ENCODE measurements at regions not wholly inside any gene's neighbourhood (a gene's known extent, or its start where the extent isn't known, plus 50 kb on each side); places are given as distances from the start of the nearest gene placed in this dataset.

DNA sequence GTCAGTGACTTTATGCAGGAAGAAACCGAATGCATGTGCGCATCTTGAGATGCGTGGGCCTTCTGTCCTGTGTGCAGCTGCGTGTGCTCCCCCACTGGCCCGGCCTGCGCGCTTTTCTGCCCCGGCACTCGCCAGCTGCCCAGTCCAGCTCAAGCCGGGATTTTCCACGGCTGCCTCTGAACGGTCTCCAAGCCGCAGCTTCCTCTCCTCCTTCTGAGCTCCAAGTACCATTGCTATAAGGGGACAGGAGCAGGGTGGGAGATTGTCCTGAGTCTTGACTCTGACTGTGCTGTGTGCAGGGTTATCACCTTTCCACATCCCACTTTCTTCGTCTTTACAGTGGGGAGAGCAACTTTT, 302.8 kb downstream of the THBS2 start:
- Mint-ChIP-seq H3K9me3 (no peaks in the 10 kb centered on the region), H3K36me3 (ENCODE audit: insufficient read depth) (no peaks in the 10 kb centered on the region), H3K27me3 (peaks cover 9% of the 10 kb centered on the region), H3K4me3 (no peak overlapping the region), H3K4me1 (peaks cover 5% of the 10 kb centered on the region), H3K27ac (ENCODE audit: low read depth) (no peak overlapping the region)
- ATAC-seq (replicated peaks; ENCODE audit: extremely low read depth, poor library complexity, severe bottlenecking), result no peak
- no peak for DNase-seq (ENCODE audit: low spot score in 2 of 2)

DNA sequence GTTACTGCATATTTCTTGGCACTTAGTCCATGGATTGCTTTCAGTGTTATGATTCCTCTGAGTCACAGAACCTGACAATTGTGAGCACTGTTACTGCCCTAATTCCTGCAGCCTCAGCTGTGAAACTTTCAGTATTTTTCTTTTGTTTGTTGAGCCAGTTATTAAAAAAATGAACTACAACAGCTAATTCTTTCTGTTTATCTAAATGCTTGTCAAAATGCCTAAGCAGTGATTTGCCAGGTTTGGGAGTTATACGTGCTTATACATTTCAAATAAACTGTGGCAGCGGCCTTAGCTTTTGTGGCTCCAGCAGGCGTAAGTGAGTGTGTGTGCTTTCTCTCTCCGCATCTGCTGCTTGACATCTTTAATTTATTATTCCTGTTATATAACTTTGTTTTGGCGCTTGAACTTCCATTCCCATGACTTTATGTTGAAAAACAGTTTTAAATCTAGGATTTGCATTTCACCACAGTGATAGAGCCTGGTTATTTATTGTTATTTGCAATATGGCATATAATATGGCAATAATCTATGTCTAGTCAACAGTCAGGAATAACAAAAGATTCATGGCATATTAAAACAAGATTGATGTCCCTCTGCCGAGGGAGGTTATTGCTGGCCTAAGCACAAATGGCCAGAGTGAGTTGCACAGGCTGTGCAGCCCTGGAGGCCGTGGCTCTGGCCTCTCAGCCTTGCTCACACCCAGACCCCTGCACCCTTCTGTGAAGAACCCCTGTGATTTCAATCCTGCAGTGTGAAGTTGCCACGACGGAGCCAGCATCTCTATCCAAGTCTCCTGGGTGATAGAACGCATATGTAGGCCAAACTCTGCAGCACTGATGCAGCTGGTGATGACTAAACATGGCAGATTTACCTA, 303.4 kb downstream of the THBS2 start:
- no peak for DNase-seq (ENCODE audit: low spot score in 2 of 2)
- H3K27me3 Mint-ChIP-seq, result peaks cover 6% of the 10 kb centered on the region
- no peak for ATAC-seq (replicated peaks; ENCODE audit: extremely low read depth, poor library complexity, severe bottlenecking)
- H3K36me3 Mint-ChIP-seq (ENCODE audit: insufficient read depth), result no peaks in the 10 kb centered on the region
- peaks cover 7% of the 10 kb centered on the region for H3K4me1 Mint-ChIP-seq
- H3K27ac Mint-ChIP-seq (ENCODE audit: low read depth), result no peak overlapping the region
- no peaks in the 10 kb centered on the region for H3K9me3 Mint-ChIP-seq
- H3K4me3 Mint-ChIP-seq, result no peak overlapping the region

DNA sequence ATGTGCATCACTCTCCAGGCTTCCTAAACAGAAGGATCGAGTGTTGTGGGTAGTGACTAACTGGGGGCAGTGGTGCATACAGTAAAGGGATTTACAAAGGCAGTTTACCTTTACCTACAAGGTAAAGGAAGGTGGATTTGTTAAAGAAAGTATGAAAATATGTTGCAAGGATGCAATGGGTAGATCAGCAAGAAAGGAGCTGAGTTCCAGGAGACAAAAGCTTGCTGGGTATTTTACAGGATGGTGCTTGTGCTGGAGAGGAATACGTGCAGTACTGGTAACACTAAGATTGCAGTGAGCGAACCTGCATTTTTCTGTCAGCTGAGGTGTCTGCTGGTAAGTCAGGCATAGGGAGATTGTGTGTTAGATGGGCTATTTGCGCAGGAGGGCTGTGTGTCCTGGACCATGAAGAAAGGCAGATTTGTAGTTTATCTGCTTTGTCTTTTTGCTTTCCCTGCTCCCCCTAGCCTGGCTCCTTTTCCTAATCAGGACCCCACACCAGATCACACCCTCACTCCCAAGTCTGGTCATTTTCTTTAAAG, 304.6 kb downstream of the THBS2 start:
- Mint-ChIP-seq H3K4me1 (peaks cover 7% of the 10 kb centered on the region), H3K27ac (ENCODE audit: low read depth) (no peak overlapping the region), H3K4me3 (no peak overlapping the region), H3K36me3 (ENCODE audit: insufficient read depth) (no peaks in the 10 kb centered on the region), H3K27me3 (no peaks in the 10 kb centered on the region), H3K9me3 (no peaks in the 10 kb centered on the region)
- DNase-seq (ENCODE audit: low spot score in 2 of 2) (no peak), ATAC-seq (replicated peaks; ENCODE audit: extremely low read depth, poor library complexity, severe bottlenecking) (no peak)

DNA sequence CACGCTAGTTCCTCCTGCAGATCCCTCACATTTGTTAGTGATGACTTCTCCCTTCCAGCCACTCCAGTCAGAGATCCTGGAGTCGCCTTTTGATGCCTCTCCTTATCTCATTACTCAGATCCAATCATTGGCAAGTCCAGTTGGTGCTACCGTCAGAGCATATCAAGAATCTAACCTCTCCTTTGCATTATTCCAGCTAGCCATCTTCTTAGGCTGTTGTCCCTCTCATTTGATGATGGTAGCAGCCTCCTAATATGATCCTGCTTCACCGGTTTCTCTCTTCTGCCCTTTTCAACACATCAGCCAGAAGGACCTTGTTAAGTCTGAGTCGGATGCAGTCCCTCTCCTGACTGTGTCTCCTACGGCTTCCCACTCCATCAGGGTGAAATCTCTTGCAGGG, 305.6 kb downstream of the THBS2 start:
- peaks cover 7% of the 10 kb centered on the region for H3K4me1 Mint-ChIP-seq
- H3K4me3 Mint-ChIP-seq, result no peak overlapping the region
- DNase-seq (ENCODE audit: low spot score in 2 of 2) (no peak), ATAC-seq (replicated peaks; ENCODE audit: extremely low read depth, poor library complexity, severe bottlenecking) (no peak)
- H3K9me3 Mint-ChIP-seq, result no peaks in the 10 kb centered on the region
- no peak overlapping the region for H3K27ac Mint-ChIP-seq (ENCODE audit: low read depth)
- no peaks in the 10 kb centered on the region for H3K36me3 Mint-ChIP-seq (ENCODE audit: insufficient read depth)
- H3K27me3 Mint-ChIP-seq, result no peaks in the 10 kb centered on the region

DNA sequence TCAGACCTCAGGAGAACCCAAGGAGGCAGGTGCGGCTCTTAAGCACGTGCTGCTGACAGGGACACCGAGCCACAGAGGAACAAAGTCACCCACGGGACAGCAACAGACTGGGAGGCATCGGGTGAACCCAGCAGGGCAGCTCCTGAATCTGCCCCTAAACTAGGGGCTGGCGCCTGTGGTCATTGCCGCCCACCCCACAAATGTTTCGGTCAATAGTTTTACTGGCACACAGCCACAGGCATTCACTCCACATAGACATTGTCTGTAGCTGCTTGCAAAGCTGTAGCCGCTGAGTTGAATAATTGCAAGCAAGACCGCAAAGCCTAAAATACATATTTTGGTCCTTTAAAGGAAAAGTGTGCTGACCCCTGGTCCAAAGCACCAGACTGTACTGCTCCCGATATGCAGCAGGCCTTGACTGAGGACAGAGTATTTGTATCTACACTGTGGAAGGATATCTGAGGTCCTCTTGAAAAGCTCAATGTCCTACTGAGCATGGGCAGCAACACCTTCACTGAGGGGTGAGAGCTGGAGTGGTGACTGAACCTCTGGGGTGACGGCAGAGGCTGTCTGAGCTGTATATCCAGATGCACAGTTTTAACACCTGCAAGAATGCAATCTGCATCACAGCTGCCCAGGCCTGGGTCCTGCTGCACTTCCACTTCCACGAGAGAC, 310.3 kb downstream of the THBS2 start:
- Mint-ChIP-seq H3K27me3 (peaks cover 22% of the 10 kb centered on the region), H3K36me3 (ENCODE audit: insufficient read depth) (no peaks in the 10 kb centered on the region), H3K4me3 (no peak overlapping the region), H3K9me3 (no peaks in the 10 kb centered on the region), H3K27ac (ENCODE audit: low read depth) (no peak overlapping the region), H3K4me1 (peaks cover 7% of the 10 kb centered on the region)
- ATAC-seq (replicated peaks; ENCODE audit: extremely low read depth, poor library complexity, severe bottlenecking) (no peak), DNase-seq (ENCODE audit: low spot score in 2 of 2) (no peak)

DNA sequence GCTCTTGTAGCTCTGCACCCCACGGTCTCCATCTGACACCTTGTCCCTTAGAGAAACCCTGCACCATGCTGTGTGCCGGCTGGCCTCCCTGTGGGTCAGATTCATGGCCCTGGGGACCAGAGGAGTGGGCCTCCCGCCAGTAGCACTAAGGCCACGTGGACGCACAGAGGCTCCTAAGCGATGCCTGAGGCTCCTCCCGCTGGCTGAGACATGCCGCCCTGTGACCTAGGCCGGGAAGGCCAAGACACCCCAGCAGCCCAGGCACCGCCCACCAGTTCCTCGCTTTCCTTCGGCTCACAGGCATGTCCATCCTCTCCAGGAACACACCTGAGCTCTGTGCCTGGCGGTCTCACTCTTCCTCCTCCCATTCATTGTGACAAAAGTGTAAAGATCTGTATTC, 311.0 kb downstream of the THBS2 start:
- DNase-seq (ENCODE audit: low spot score in 2 of 2) (no peak), ATAC-seq (replicated peaks; ENCODE audit: extremely low read depth, poor library complexity, severe bottlenecking) (no peak)
- Mint-ChIP-seq H3K27me3 (peaks cover 22% of the 10 kb centered on the region), H3K4me3 (no peak overlapping the region), H3K9me3 (no peaks in the 10 kb centered on the region), H3K27ac (ENCODE audit: low read depth) (no peak overlapping the region), H3K4me1 (peaks cover 7% of the 10 kb centered on the region), H3K36me3 (ENCODE audit: insufficient read depth) (no peaks in the 10 kb centered on the region)

DNA sequence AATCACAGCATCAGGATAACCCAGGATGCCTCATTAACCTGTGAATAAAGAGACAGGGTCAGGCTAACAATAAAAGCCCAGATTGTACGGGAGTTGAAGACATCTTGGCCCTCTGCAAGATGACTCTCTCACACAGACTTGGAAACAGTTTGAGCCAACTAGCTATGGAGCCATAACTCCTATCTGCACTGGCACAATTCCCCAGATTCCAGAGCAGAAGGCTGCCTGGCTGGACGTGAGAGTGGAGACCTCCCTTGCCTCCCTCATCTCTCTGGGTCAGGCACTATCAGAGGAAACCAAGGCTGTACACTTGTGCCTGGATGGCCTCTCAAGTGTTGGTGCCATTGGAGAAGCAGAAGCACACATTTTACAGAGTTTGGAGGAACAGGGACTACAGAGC, 312.6 kb downstream of the THBS2 start:
- Mint-ChIP-seq H3K9me3 (no peaks in the 10 kb centered on the region), H3K27ac (ENCODE audit: low read depth) (no peak overlapping the region), H3K4me1 (peaks cover 4% of the 10 kb centered on the region), H3K4me3 (no peak overlapping the region), H3K27me3 (peaks cover 22% of the 10 kb centered on the region), H3K36me3 (ENCODE audit: insufficient read depth) (no peaks in the 10 kb centered on the region)
- ATAC-seq (replicated peaks; ENCODE audit: extremely low read depth, poor library complexity, severe bottlenecking) (no peak), DNase-seq (ENCODE audit: low spot score in 2 of 2) (no peak)

DNA sequence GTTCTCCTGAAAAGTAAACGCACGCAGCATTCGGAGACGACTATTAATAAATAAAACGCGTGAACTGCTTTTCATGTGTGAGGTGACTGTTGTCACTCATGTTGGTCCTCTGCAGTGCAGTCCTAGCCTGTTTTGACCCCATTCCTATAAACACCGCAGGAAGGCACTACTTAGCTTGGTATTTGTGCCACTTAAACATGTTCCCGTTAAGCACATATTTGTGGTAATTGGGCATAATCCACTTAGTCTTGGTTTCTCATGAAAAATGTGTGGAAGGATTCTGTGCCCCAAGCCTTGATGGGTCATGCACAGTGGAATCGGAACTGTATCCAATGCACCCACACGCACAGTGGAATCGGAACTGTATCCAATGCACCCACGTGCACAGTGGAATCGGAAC, 313.9 kb downstream of the THBS2 start:
- Mint-ChIP-seq H3K36me3 (ENCODE audit: insufficient read depth) (no peaks in the 10 kb centered on the region), H3K4me3 (no peak overlapping the region), H3K9me3 (no peaks in the 10 kb centered on the region), H3K27me3 (peaks cover 22% of the 10 kb centered on the region), H3K4me1 (no peaks in the 10 kb centered on the region), H3K27ac (ENCODE audit: low read depth) (no peak overlapping the region)
- DNase-seq (ENCODE audit: low spot score in 2 of 2) (no peak), ATAC-seq (replicated peaks; ENCODE audit: extremely low read depth, poor library complexity, severe bottlenecking) (no peak)

DNA sequence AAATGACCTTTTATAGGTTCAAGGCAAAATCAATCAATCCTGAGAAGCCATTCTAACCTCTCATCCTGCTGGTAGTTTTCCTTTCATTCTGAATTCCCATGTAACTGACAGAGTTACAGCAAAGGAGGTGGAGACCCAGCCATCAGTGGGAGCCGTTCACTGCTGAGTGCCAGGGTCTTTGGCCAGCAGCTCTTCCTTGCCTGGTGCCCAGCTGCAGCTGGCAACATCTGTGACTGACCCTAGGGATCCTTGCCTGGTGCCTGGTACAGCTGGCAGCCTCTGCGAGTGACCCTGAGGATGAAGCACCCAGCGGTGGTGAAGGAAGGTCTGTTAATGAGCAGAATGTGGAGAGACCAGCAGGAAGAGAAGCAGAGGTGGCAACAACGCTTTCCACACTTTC, 314.6 kb downstream of the THBS2 start:
- Mint-ChIP-seq H3K27me3 (peaks cover 22% of the 10 kb centered on the region), H3K36me3 (ENCODE audit: insufficient read depth) (no peaks in the 10 kb centered on the region), H3K9me3 (no peaks in the 10 kb centered on the region), H3K27ac (ENCODE audit: low read depth) (no peak overlapping the region), H3K4me1 (no peaks in the 10 kb centered on the region), H3K4me3 (no peak overlapping the region)
- no peak for DNase-seq (ENCODE audit: low spot score in 2 of 2)
- ATAC-seq (replicated peaks; ENCODE audit: extremely low read depth, poor library complexity, severe bottlenecking), result no peak

DNA sequence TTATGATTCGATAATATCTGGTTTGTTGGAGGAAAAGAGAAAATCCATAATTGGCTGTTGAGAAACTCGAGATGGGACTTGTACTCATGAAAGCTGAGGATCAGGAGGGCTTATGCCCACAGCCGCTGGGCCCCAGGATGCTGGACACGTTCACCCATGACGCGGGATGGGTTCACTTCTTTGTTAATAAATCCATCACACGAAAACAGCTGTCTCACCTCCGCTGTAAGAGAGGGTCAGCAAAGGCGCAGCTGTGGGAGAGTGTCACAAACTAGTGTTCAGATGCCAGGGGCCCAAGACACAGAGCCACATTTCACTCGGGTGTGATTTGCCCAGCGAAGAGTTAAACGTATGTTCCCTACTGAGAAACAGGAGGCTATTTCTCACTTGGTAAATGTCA, 315.1 kb downstream of the THBS2 start:
- Mint-ChIP-seq H3K4me1 (no peaks in the 10 kb centered on the region), H3K36me3 (ENCODE audit: insufficient read depth) (no peaks in the 10 kb centered on the region), H3K4me3 (no peak overlapping the region), H3K27me3 (peaks cover 22% of the 10 kb centered on the region), H3K27ac (ENCODE audit: low read depth) (no peak overlapping the region), H3K9me3 (no peaks in the 10 kb centered on the region)
- ATAC-seq (replicated peaks; ENCODE audit: extremely low read depth, poor library complexity, severe bottlenecking), result no peak
- no peak for DNase-seq (ENCODE audit: low spot score in 2 of 2)

DNA sequence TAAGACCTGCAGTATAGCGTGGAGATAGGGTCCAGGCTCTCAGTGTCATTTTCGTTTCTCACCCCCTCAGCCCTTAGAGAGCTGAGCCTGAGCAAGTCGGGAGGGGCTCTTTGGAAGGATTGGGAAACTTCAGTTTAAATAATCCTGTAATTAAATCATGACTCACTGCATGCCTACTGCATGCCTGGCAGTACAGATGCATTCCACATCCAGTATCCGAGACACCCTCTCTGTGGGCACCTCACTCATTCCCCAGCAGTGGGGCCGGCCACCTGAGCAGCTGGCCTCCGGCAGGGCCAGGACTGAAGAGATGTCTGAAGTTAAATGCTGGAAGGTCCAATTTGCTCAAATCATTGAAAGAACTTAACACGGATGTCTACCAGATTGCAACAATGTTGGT, 316.6 kb downstream of the THBS2 start:
- H3K27ac Mint-ChIP-seq (ENCODE audit: low read depth), result no peak overlapping the region
- H3K4me1 Mint-ChIP-seq, result no peaks in the 10 kb centered on the region
- peaks cover 22% of the 10 kb centered on the region for H3K27me3 Mint-ChIP-seq
- H3K4me3 Mint-ChIP-seq, result no peak overlapping the region
- H3K9me3 Mint-ChIP-seq, result no peaks in the 10 kb centered on the region
- no peaks in the 10 kb centered on the region for H3K36me3 Mint-ChIP-seq (ENCODE audit: insufficient read depth)
- ATAC-seq (replicated peaks; ENCODE audit: extremely low read depth, poor library complexity, severe bottlenecking) (no peak), DNase-seq (ENCODE audit: low spot score in 2 of 2) (no peak)

DNA sequence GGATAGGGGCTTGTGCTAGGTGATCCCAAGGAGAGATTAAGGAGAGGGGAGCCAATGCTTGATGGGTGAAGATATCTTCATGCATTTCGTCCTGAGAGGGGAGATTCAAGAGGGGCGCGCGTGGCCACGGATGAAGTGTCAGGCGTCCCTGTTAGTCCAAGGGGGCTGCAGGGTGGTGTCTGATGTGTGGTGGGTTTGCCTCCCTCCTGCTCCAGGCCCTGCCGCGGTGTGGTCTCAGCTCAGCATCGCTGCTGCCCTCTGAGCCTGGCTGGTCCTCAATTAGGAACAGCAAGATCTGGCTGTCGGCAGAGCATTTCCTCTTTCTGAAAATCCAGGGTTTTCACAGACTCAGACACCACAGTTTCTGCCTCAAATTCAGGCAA, 318.0 kb downstream of the THBS2 start:
- no peaks in the 10 kb centered on the region for H3K9me3 Mint-ChIP-seq
- no peaks in the 10 kb centered on the region for H3K36me3 Mint-ChIP-seq (ENCODE audit: insufficient read depth)
- H3K27me3 Mint-ChIP-seq, result peaks cover 16% of the 10 kb centered on the region
- no peaks in the 10 kb centered on the region for H3K4me1 Mint-ChIP-seq
- no peak overlapping the region for H3K4me3 Mint-ChIP-seq
- H3K27ac Mint-ChIP-seq (ENCODE audit: low read depth), result no peak overlapping the region
- ATAC-seq (replicated peaks; ENCODE audit: extremely low read depth, poor library complexity, severe bottlenecking), result no peak
- no peak for DNase-seq (ENCODE audit: low spot score in 2 of 2)

Data from central memory CD8-positive, alpha-beta T cell (primary cell).